H9 (cell line): ENCODE measurements at regions not wholly inside any gene's neighbourhood (a gene's known extent, or its start where the extent isn't known, plus 50 kb on each side); places are given as distances from the start of the nearest gene placed in this dataset.

Source experiments
- DNase-seq: peaks from one replicate; pipeline ENCODE4 v3.0.0-alpha.2; 2017
- H2AFZ ChIP-seq: one replicate; pipeline ENCODE4 v1.6.1; 2013; ENCODE audit warnings: mild to moderate bottlenecking, low read length, control low read depth, moderate library complexity
- H2AK5ac ChIP-seq: 2 replicates; pipeline ENCODE4 v1.6.1; 2013; ENCODE audit warnings: low read length, control low read depth, mixed read lengths; ENCODE audit not compliant: insufficient read length
- H2BK120ac ChIP-seq: one replicate; pipeline ENCODE4 v1.6.1; 2013; ENCODE audit warnings: low read depth, mild to moderate bottlenecking, low read length, control low read depth, inconsistent platforms; ENCODE audit not compliant: poor library complexity, severe bottlenecking
- H2BK12ac ChIP-seq: 2 replicates; pipeline ENCODE4 v1.6.1; 2013; ENCODE audit warnings: low read length, control low read depth, mixed read lengths, low read depth; ENCODE audit not compliant: insufficient read length
- H2BK15ac ChIP-seq: 2 replicates; pipeline ENCODE4 v1.6.1; 2013; ENCODE audit warnings: low read depth, low read length, control low read depth
- H2BK20ac ChIP-seq: one replicate; pipeline ENCODE4 v1.6.1; 2013; ENCODE audit warnings: low read depth, mild to moderate bottlenecking, low read length, control low read depth, inconsistent platforms; ENCODE audit not compliant: poor library complexity, severe bottlenecking
- H2BK5ac ChIP-seq: 2 replicates; pipeline ENCODE4 v1.6.1; 2013; ENCODE audit warnings: low read length, control low read depth, mixed read lengths; ENCODE audit not compliant: insufficient read length
- H3K14ac ChIP-seq: 2 replicates; pipeline ENCODE4 v1.6.1; 2013; ENCODE audit warnings: low read length, control low read depth; ENCODE audit not compliant: insufficient read depth
- H3K18ac ChIP-seq: 2 replicates; pipeline ENCODE4 v1.6.1; 2013; ENCODE audit warnings: low read depth, mild to moderate bottlenecking, mixed read lengths, low read length, control low read depth; ENCODE audit not compliant: insufficient read length
- H3K23ac ChIP-seq: 2 replicates; pipeline ENCODE4 v1.6.1; 2013; ENCODE audit warnings: low read length, control low read depth, mixed read lengths, low read depth; ENCODE audit not compliant: insufficient read length
- H3K23me2 ChIP-seq: 2 replicates; pipeline ENCODE4 v1.6.1; 2013; ENCODE audit warnings: low read depth, mild to moderate bottlenecking, mixed read lengths, low read length, control low read depth; ENCODE audit not compliant: insufficient read length, poor library complexity, severe bottlenecking
- H3K27ac ChIP-seq: 2 replicates; pipeline ENCODE4 v1.5.1; 2013; ENCODE audit warnings: low read length, control low read depth, mixed read lengths, low read depth; ENCODE audit not compliant: insufficient read length
- H3K27me3 ChIP-seq: 2 replicates; pipeline ENCODE4 v1.6.1; 2013; ENCODE audit warnings: low read length, control low read depth, inconsistent platforms; ENCODE audit not compliant: insufficient read depth
- H3K4ac ChIP-seq: 2 replicates; pipeline ENCODE4 v1.6.1; 2013; ENCODE audit warnings: low read depth, mild to moderate bottlenecking, control low read depth, inconsistent platforms, low read length, moderate library complexity
- H3K4me1 ChIP-seq: 2 replicates; pipeline ENCODE4 v1.6.1; 2013; ENCODE audit warnings: low read length, control low read depth, inconsistent platforms; ENCODE audit not compliant: insufficient read depth
- H3K4me2 ChIP-seq: 2 replicates; pipeline ENCODE4 v1.6.1; 2013; ENCODE audit warnings: low read length, control low read depth, mixed read lengths; ENCODE audit not compliant: insufficient read length, insufficient read depth
- H3K56ac ChIP-seq: 2 replicates; pipeline ENCODE4 v1.6.1; 2013; ENCODE audit warnings: low read depth, mild to moderate bottlenecking, mixed read lengths, low read length, control low read depth; ENCODE audit not compliant: insufficient read length
- H3K79me1 ChIP-seq: 2 replicates; pipeline ENCODE4 v1.6.1; 2013; ENCODE audit warnings: low read depth, mild to moderate bottlenecking, moderate library complexity, low read length, control low read depth, inconsistent platforms; ENCODE audit not compliant: insufficient read depth, poor library complexity, severe bottlenecking
- H3K79me2 ChIP-seq: 2 replicates; pipeline ENCODE4 v1.6.1; 2013; ENCODE audit warnings: low read length, control low read depth, inconsistent platforms; ENCODE audit not compliant: insufficient read depth
- H3K9ac ChIP-seq: 2 replicates; pipeline ENCODE4 v1.6.1; 2013; ENCODE audit warnings: low read length, control low read depth, mixed read lengths; ENCODE audit not compliant: insufficient read length; ENCODE audit errors: extremely low read depth
- H3K9me3 ChIP-seq: one replicate; pipeline ENCODE4 v1.6.1; 2013; ENCODE audit warnings: low read depth, low read length, inconsistent platforms; ENCODE audit not compliant: control insufficient read depth
- H3T11ph ChIP-seq: one replicate; pipeline ENCODE4 v1.6.1; 2013; ENCODE audit warnings: mild to moderate bottlenecking, low read length, control low read depth, inconsistent platforms
- H4K20me1 ChIP-seq: one replicate; pipeline ENCODE4 v1.6.1; 2013; ENCODE audit not compliant: control insufficient read depth, insufficient read length, insufficient read depth
- H4K5ac ChIP-seq: 2 replicates; pipeline ENCODE4 v1.6.1; 2013; ENCODE audit warnings: low read depth, mild to moderate bottlenecking, mixed read lengths, low read length, control low read depth; ENCODE audit not compliant: insufficient read length
- H4K8ac ChIP-seq: replicated peaks from 2 replicates; pipeline ENCODE4 v1.6.1; 2013; ENCODE audit warnings: low read length, control low read depth, mixed read lengths, low read depth; ENCODE audit not compliant: insufficient read length
- H4K91ac ChIP-seq: 2 replicates; pipeline ENCODE4 v1.6.1; 2013; ENCODE audit warnings: low read depth, mild to moderate bottlenecking, moderate library complexity, mixed read lengths, low read length, control low read depth; ENCODE audit not compliant: insufficient read length
- H3K27ac Mint-ChIP-seq, 3 experiments: 2 replicates in 2 of 3; 3 replicates in 1 of 3; pipeline ENCODE4 v1.8.0; 2020 to 2021; ENCODE audit warnings: mixed read lengths in 3 of 3, mild to moderate bottlenecking in 1 of 3, moderate library complexity in 1 of 3
- H3K27me3 Mint-ChIP-seq: 2 replicates; pipeline ENCODE4 v1.8.0; 2021; ENCODE audit warnings: low read depth, mild to moderate bottlenecking, moderate library complexity, mixed read lengths
- H3K36me3 Mint-ChIP-seq, 3 experiments: 2 replicates in 2 of 3; 3 replicates in 1 of 3; pipeline ENCODE4 v1.8.0; 2020 to 2021; ENCODE audit warnings: low read depth in 3 of 3, mixed read lengths in 3 of 3; ENCODE audit not compliant: insufficient read depth in 1 of 3
- H3K4me1 Mint-ChIP-seq, 2 experiments: 2 replicates each; pipeline ENCODE4 v1.8.0; 2020; ENCODE audit warnings: mixed read lengths in 2 of 2
- H3K4me3 Mint-ChIP-seq, 2 experiments: 2 replicates in 1 of 2; 3 replicates in 1 of 2; pipeline ENCODE4 v1.8.0; 2020 to 2021; ENCODE audit warnings: mild to moderate bottlenecking in 2 of 2, mixed read lengths in 2 of 2, moderate library complexity in 1 of 2
- H3K9me3 Mint-ChIP-seq, 2 experiments: 2 replicates in 1 of 2; 3 replicates in 1 of 2; pipeline ENCODE4 v1.8.0; 2020; ENCODE audit warnings: mild to moderate bottlenecking in 2 of 2, mixed read lengths in 2 of 2, moderate library complexity in 1 of 2
- WGBS: extraction: QIAGEN DNeasy Blood & Tissue Kit; methylation state at CpG from one replicate; pipeline ENCODE4 v1.1.7; 2013; ENCODE audit warnings: missing lambda C conversion rate, low lambda C conversion rate, mixed read lengths; ENCODE audit not compliant: insufficient read length; ENCODE audit errors: extremely low coverage; 5-methylcytosine and 5-hydroxymethylcytosine counted together
- TF ChIP-seq, protein P1 (sequence below): fragments of 200-600 bp; sonication (generic); conservative IDR thresholded peaks from 3 replicates; pipeline ENCODE4 v1.8.0; 2021; ENCODE audit warnings: antibody characterized with exemption, mild to moderate bottlenecking

DNA sequence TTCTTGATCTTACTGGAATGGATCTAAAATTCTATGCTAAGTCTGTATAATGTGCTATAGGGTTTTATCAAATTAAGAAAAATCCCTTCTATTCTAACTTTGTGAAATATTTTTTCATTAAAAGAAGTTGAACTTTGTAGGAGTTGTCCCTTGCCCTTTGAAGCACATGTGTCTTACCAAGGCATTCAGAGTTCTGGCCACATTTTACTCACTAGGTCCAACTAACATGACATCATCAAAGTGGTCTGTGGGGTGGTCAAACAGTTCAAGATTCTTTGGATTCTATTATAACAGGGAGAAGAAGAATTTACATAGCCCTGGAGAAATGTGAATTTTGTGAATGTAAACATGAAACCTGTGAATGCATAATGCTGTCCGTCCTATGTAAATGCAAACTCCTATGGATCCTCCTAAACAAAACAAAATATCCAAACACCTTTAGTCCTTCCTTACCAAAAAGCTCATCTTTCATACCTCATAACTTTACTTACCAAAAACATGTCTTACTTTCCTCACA is 88.7 kb downstream of the EBNA1BP2 start:
- H3K18ac ChIP-seq, result no peak overlapping the region

More for the DNA sequence above, 88.7 kb downstream of the EBNA1BP2 start:
- Histone ChIP-seq H2BK120ac (no peak overlapping the region), H3K4me2 (no peak overlapping the region), H3K23ac (no peak overlapping the region), H3K14ac (no peak overlapping the region), H3K79me1 (no peaks in the 10 kb centered on the region), H3K79me2 (no peaks in the 10 kb centered on the region; the same call in 1 of the 2 replicates), H2BK5ac (no peak overlapping the region), H2BK20ac (no peak overlapping the region), H2BK12ac (no peak overlapping the region), H4K91ac (no peak overlapping the region), H3K56ac (no peak overlapping the region), H3K9me3 (no peaks in the 10 kb centered on the region), H3K27me3 (no peaks in the 10 kb centered on the region), H2BK15ac (no peak overlapping the region), H3K27ac (no peak overlapping the region), H2AK5ac (no peak overlapping the region), H3K4ac (no peak overlapping the region), H3K9ac (no peak overlapping the region), H3K23me2 (no peaks in the 10 kb centered on the region), H4K20me1 (no peaks in the 10 kb centered on the region), H3K4me1 (no peaks in the 10 kb centered on the region), H3T11ph (no peak overlapping the region), H4K8ac (no peak overlapping the region), H4K5ac (no peak overlapping the region), H2AFZ (no peak overlapping the region)
- no CpG with 5 or more reads among the region's 1 CpG for WGBS
- no peak overlapping the region for H3K4me3 Mint-ChIP-seq
- DNase-seq, result no peak
- TF ChIP-seq, protein P1, sequence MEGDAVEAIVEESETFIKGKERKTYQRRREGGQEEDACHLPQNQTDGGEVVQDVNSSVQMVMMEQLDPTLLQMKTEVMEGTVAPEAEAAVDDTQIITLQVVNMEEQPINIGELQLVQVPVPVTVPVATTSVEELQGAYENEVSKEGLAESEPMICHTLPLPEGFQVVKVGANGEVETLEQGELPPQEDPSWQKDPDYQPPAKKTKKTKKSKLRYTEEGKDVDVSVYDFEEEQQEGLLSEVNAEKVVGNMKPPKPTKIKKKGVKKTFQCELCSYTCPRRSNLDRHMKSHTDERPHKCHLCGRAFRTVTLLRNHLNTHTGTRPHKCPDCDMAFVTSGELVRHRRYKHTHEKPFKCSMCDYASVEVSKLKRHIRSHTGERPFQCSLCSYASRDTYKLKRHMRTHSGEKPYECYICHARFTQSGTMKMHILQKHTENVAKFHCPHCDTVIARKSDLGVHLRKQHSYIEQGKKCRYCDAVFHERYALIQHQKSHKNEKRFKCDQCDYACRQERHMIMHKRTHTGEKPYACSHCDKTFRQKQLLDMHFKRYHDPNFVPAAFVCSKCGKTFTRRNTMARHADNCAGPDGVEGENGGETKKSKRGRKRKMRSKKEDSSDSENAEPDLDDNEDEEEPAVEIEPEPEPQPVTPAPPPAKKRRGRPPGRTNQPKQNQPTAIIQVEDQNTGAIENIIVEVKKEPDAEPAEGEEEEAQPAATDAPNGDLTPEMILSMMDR, result no peak
- H3K27me3 Mint-ChIP-seq, result peaks cover 5% of the 10 kb centered on the region
- no peak overlapping the region for H3K27ac Mint-ChIP-seq
- H3K4me1 Mint-ChIP-seq, result peaks cover 35 to 46% of the 10 kb centered on the region in 2 experiments
- peaks cover 2 to 16% (median 15%) of the 10 kb centered on the region in 3 experiments; a peak in 6 of 7 replicates for H3K36me3 Mint-ChIP-seq
- peaks cover 12 to 13% of the 10 kb centered on the region in 2 experiments for H3K9me3 Mint-ChIP-seq
